HEK293T (cell line): ENCODE measurements at regions not wholly inside any gene's neighbourhood (a gene's known extent, or its start where the extent isn't known, plus 50 kb on each side); places are given as distances from the start of the nearest gene placed in this dataset.

ENCODE experiments used
- CTCF ChIA-PET: fragments of 350-600 bp; formaldehyde crosslinking; extraction: SDS; loops from one replicate; lab custom pipeline; 2021; ENCODE audit warnings: antibody characterized with exemption, inconsistent platforms; lab: Yijun Ruan, JAX
- POLR2A ChIA-PET: fragments of 350-600 bp; formaldehyde crosslinking; extraction: SDS; loops from one replicate; lab custom pipeline; 2020; ENCODE audit warnings: antibody characterized with exemption, inconsistent platforms; lab: Yijun Ruan, JAX
- DNase-seq: peaks from one replicate; pipeline ENCODE4 v3.0.0; 2012; ENCODE audit warnings: mixed read lengths; ENCODE audit errors: extremely low spot score
- ARNT ChIP-seq: fragments of 450-650 bp; IDR thresholded peaks from 2 replicates; pipeline ENCODE4 v1.6.1; 2017; ENCODE audit warnings: mild to moderate bottlenecking
- BHLHE40 ChIP-seq: fragments of 450-650 bp; IDR thresholded peaks from 2 replicates; pipeline ENCODE4 v1.6.1; 2016; ENCODE audit warnings: mild to moderate bottlenecking, moderate library complexity, borderline replicate concordance
- CTBP1 ChIP-seq: fragments of 450-650 bp; IDR thresholded peaks from 2 replicates; pipeline ENCODE4 v1.6.1; 2016; ENCODE audit warnings: borderline replicate concordance
- ELF4 ChIP-seq: fragments of 450-650 bp; IDR thresholded peaks from 2 replicates; pipeline ENCODE4 v1.6.1; 2017; ENCODE audit warnings: antibody characterized with exemption
- FOXA1 ChIP-seq: fragments of 450-650 bp; IDR thresholded peaks from 2 replicates; pipeline ENCODE4 v1.6.1; 2016; ENCODE audit warnings: mild to moderate bottlenecking
- FOXK2 ChIP-seq: fragments of 450-650 bp; IDR thresholded peaks from 2 replicates; pipeline ENCODE4 v1.6.1; 2016; ENCODE audit warnings: mild to moderate bottlenecking
- FOXM1 ChIP-seq: fragments of 450-650 bp; IDR thresholded peaks from 2 replicates; pipeline ENCODE4 v1.6.1; 2017; ENCODE audit warnings: mild to moderate bottlenecking, borderline replicate concordance
- HDGF ChIP-seq: fragments of 450-650 bp; IDR thresholded peaks from 2 replicates; pipeline ENCODE4 v1.6.1; 2017; ENCODE audit warnings: antibody characterized with exemption, borderline replicate concordance
- L3MBTL2 ChIP-seq: fragments of 450-650 bp; conservative IDR thresholded peaks from 2 replicates; pipeline ENCODE4 v1.6.1; 2016; ENCODE audit warnings: mild to moderate bottlenecking
- LEF1 ChIP-seq: fragments of 450-650 bp; IDR thresholded peaks from 2 replicates; pipeline ENCODE4 v1.6.1; 2017; ENCODE audit warnings: mild to moderate bottlenecking, borderline replicate concordance
- NFRKB ChIP-seq: fragments of 450-650 bp; IDR thresholded peaks from 2 replicates; pipeline ENCODE4 v1.6.1; 2016; ENCODE audit warnings: mild to moderate bottlenecking, moderate library complexity
- PKNOX1 ChIP-seq: fragments of 450-650 bp; IDR thresholded peaks from 2 replicates; pipeline ENCODE4 v1.6.1; 2016
- SP1 ChIP-seq: fragments of 450-650 bp; IDR thresholded peaks from 2 replicates; pipeline ENCODE4 v1.6.1; 2017
- SUZ12 ChIP-seq: fragments of 450-650 bp; IDR thresholded peaks from 2 replicates; pipeline ENCODE4 v1.6.1; 2016; ENCODE audit warnings: mild to moderate bottlenecking
- TARDBP ChIP-seq: fragments of 450-650 bp; IDR thresholded peaks from 2 replicates; pipeline ENCODE4 v1.6.1; 2016
- ZNF384 ChIP-seq: fragments of 450-650 bp; IDR thresholded peaks from 2 replicates; pipeline ENCODE4 v1.6.1; 2016

GRCh38 chr9:19701274-19701673 lies 87.6 kb downstream of the SLC24A2 start:
- TF ChIP-seq SP1: no peak
- CTCF ChIA-PET: no interaction called here
- POLR2A ChIA-PET: no interaction called here
- no peak for DNase-seq

GRCh38 chr9:19700699-19701098 lies 88.1 kb downstream of the SLC24A2 start:
- POLR2A ChIA-PET: no interaction called here
- CTCF ChIA-PET: no interaction called here
- TF ChIP-seq HDGF: no peak
- TF ChIP-seq TARDBP: no peak
- no peak for DNase-seq

- no peak for DNase-seq
- TF ChIP-seq FOXA1: no peak
- TF ChIP-seq ELF4: no peak
- TF ChIP-seq CTBP1: no peak
- no peak for TF ChIP-seq ZNF384
- no peak for TF ChIP-seq PKNOX1
- TF ChIP-seq FOXK2: no peak
- TF ChIP-seq L3MBTL2: no peak
- no peak for TF ChIP-seq FOXM1
- TF ChIP-seq LEF1: no peak
- TF ChIP-seq SUZ12: no peak
- TF ChIP-seq TARDBP: no peak
- TF ChIP-seq HDGF: no peak
- no peak for TF ChIP-seq ARNT
- no peak for TF ChIP-seq NFRKB
- no peak for TF ChIP-seq SP1
- TF ChIP-seq BHLHE40: no peak
- CTCF ChIA-PET: no interaction called here
- POLR2A ChIA-PET: no interaction called here
Measured at GRCh38 chr9:19699756-19700155, 89.1 kb downstream of the SLC24A2 start.

- no peak for DNase-seq
- ChIA-PET POLR2A (no interaction called here), CTCF (no interaction called here)
- TF ChIP-seq CTBP1 (no peak), L3MBTL2 (no peak), FOXA1 (no peak), LEF1 (no peak), PKNOX1 (no peak), NFRKB (no peak), ZNF384 (no peak), SP1 (no peak), BHLHE40 (no peak), ARNT (no peak), FOXK2 (no peak), TARDBP (no peak), ELF4 (no peak), FOXM1 (no peak), HDGF (no peak), SUZ12 (no peak)
Measured at GRCh38 chr9:19698960-19699359, 89.9 kb downstream of the SLC24A2 start.

- ChIA-PET CTCF (no interaction called here), POLR2A (no interaction called here)
- DNase-seq: no peak
- TF ChIP-seq HDGF: no peak
- TF ChIP-seq BHLHE40: no peak
- no peak for TF ChIP-seq NFRKB
- TF ChIP-seq FOXK2: no peak
- no peak for TF ChIP-seq FOXM1
- TF ChIP-seq CTBP1: no peak
- TF ChIP-seq ARNT: no peak
- TF ChIP-seq PKNOX1: no peak
- no peak for TF ChIP-seq ELF4
- TF ChIP-seq SP1: no peak
- TF ChIP-seq FOXA1: no peak
- no peak for TF ChIP-seq TARDBP
- TF ChIP-seq LEF1: no peak
- no peak for TF ChIP-seq ZNF384
- no peak for TF ChIP-seq L3MBTL2
- no peak for TF ChIP-seq SUZ12
Measured at GRCh38 chr9:19694601-19695000, 94.2 kb downstream of the SLC24A2 start.

- no peak for DNase-seq
- ChIA-PET POLR2A (no interaction called here), CTCF (no interaction called here)
Measured at GRCh38 chr9:19690128-19690527, 98.7 kb downstream of the SLC24A2 start.

GRCh38 chr9:19689328-19690101 lies 99.3 kb downstream of the SLC24A2 start:
- ChIA-PET POLR2A (no interaction called here), CTCF (no interaction called here)
- TF ChIP-seq ZNF384: no peak
- no peak for TF ChIP-seq CTBP1
- no peak for TF ChIP-seq FOXA1
- no peak for TF ChIP-seq SP1
- TF ChIP-seq PKNOX1: no peak
- TF ChIP-seq BHLHE40: no peak
- no peak for TF ChIP-seq ARNT
- TF ChIP-seq L3MBTL2: no peak
- no peak for TF ChIP-seq FOXK2
- TF ChIP-seq ELF4: no peak
- TF ChIP-seq LEF1: no peak
- no peak for TF ChIP-seq SUZ12
- TF ChIP-seq FOXM1: no peak
- TF ChIP-seq TARDBP: no peak
- TF ChIP-seq NFRKB: no peak
- no peak for TF ChIP-seq HDGF
- DNase-seq: no peak

More at GRCh38 chr9:19690128-19690527, 98.7 kb downstream of the SLC24A2 start:
- no peak for TF ChIP-seq ZNF384
